HG03159 (cell line): ENCODE measurements at regions not wholly inside any gene's neighbourhood (a gene's known extent, or its start where the extent isn't known, plus 50 kb on each side); places are given as distances from the start of the nearest gene placed in this dataset.
"Not testable (repeated sequence)": the region's sequence is repeated elsewhere in the genome, so short reads cannot be mapped to it uniquely, and the experiment has no call there.

Experiments used
- ATAC-seq: cut with Tn5 transposase; IDR thresholded peaks from one replicate; pipeline ENCODE4 v1.9.1; 2021; ENCODE audit warnings: mild to moderate bottlenecking, moderate library complexity; ENCODE audit not compliant: unreplicated experiment

GRCh38 chrX:42290608-42291007 lies 367.3 kb upstream of the CASK start:
- no peak for ATAC-seq

GRCh38 chrX:42289492-42290385 lies 366.4 kb upstream of the CASK start:
- ATAC-seq = no peak

- not testable (repeated sequence) for ATAC-seq
Observed at GRCh38 chrX:42285681-42286080, 362.3 kb upstream of the CASK start.

- ATAC-seq = no peak
Observed at GRCh38 chrX:42276982-42277690, 353.8 kb upstream of the CASK start.

- no peak for ATAC-seq
Observed at GRCh38 chrX:42274151-42274550, 350.8 kb upstream of the CASK start.

GRCh38 chrX:42273387-42273786 lies 350.0 kb upstream of the CASK start:
- no peak for ATAC-seq

GRCh38 chrX:42269186-42269585 lies 345.8 kb upstream of the CASK start:
- no peak for ATAC-seq

- no peak for ATAC-seq
Observed at GRCh38 chrX:42260854-42261253, 337.5 kb upstream of the CASK start.

GRCh38 chrX:42248226-42248625 lies 324.9 kb upstream of the CASK start:
- no peak for ATAC-seq

GRCh38 chrX:42247241-42247640 lies 323.9 kb upstream of the CASK start:
- ATAC-seq = no peak

GRCh38 chrX:42246814-42247213 lies 323.5 kb upstream of the CASK start:
- ATAC-seq = no peak

GRCh38 chrX:42242004-42242403 lies 318.6 kb upstream of the CASK start:
- no peak for ATAC-seq

- no peak for ATAC-seq
Observed at GRCh38 chrX:42241421-42241820, 318.1 kb upstream of the CASK start.

- ATAC-seq = no peak
Observed at GRCh38 chrX:42237956-42238355, 314.6 kb upstream of the CASK start.

GRCh38 chrX:42229533-42229932 lies 306.2 kb upstream of the CASK start:
- ATAC-seq = no peak

- ATAC-seq = no peak
Observed at GRCh38 chrX:42220666-42221065, 297.3 kb upstream of the CASK start.

- ATAC-seq = no peak
Observed at GRCh38 chrX:42220083-42220482, 296.7 kb upstream of the CASK start.

- no peak for ATAC-seq
Observed at GRCh38 chrX:42219231-42219630, 295.9 kb upstream of the CASK start.

- no peak for ATAC-seq
Observed at GRCh38 chrX:42195506-42195905, 272.2 kb upstream of the CASK start.

- no peak for ATAC-seq
Observed at GRCh38 chrX:42189576-42189975, 266.2 kb upstream of the CASK start.

- ATAC-seq = no peak
Observed at GRCh38 chrX:42188730-42189129, 265.4 kb upstream of the CASK start.

GRCh38 chrX:42176789-42177188 lies 253.4 kb upstream of the CASK start:
- ATAC-seq = no peak
